ENCODE measurements at regions not wholly inside any gene's neighbourhood (a gene's known extent, or its start where the extent isn't known, plus 50 kb on each side); places are given as distances from the start of the nearest gene placed in this dataset.
"Not testable (repeated sequence)": the region's sequence is repeated elsewhere in the genome, so short reads cannot be mapped to it uniquely, and the experiment has no call there.

GRCh38 chr2:83908750-83909149 is 550.3 kb downstream of the SUCLG1 start:
- H3K4me3 ChIP-seq (ENCODE audit: low read depth, low read length): no peak overlapping the region
- TF ChIP-seq, protein P1, sequence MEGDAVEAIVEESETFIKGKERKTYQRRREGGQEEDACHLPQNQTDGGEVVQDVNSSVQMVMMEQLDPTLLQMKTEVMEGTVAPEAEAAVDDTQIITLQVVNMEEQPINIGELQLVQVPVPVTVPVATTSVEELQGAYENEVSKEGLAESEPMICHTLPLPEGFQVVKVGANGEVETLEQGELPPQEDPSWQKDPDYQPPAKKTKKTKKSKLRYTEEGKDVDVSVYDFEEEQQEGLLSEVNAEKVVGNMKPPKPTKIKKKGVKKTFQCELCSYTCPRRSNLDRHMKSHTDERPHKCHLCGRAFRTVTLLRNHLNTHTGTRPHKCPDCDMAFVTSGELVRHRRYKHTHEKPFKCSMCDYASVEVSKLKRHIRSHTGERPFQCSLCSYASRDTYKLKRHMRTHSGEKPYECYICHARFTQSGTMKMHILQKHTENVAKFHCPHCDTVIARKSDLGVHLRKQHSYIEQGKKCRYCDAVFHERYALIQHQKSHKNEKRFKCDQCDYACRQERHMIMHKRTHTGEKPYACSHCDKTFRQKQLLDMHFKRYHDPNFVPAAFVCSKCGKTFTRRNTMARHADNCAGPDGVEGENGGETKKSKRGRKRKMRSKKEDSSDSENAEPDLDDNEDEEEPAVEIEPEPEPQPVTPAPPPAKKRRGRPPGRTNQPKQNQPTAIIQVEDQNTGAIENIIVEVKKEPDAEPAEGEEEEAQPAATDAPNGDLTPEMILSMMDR (IDR thresholded peaks at IDR 0.05; ENCODE audit: low read depth, low read length): no peak

DNA sequence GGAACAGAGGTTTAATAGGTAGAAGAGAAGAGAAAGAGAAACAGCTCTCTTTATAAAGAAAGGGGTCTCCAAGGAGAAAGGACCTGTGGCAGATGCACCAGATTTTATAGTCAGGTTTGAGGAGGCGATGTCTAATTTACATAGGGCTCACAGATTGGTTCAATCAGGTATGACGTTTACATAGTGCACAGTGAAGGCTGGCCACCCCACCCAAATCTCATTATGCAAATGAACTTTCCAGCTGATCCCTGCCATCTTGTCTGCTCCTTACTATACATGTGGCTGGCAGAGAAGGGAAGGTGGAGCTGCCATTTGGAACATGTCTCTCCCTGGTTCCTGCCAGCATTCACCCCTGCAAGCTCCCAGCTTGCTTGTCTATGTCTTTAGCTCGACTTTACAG is 557.8 kb downstream of the SUCLG1 start:
- TF ChIP-seq, protein P1 (IDR thresholded peaks at IDR 0.05; ENCODE audit: low read depth, low read length): no peak
- no peak overlapping the region for H3K4me3 ChIP-seq (ENCODE audit: low read depth, low read length)

- TF ChIP-seq, protein P1 (IDR thresholded peaks at IDR 0.05; ENCODE audit: low read depth, low read length): no peak
- H3K4me3 ChIP-seq (ENCODE audit: low read depth, low read length): no peak overlapping the region
Measured at GRCh38 chr2:83900862-83901261, 558.2 kb downstream of the SUCLG1 start.

DNA sequence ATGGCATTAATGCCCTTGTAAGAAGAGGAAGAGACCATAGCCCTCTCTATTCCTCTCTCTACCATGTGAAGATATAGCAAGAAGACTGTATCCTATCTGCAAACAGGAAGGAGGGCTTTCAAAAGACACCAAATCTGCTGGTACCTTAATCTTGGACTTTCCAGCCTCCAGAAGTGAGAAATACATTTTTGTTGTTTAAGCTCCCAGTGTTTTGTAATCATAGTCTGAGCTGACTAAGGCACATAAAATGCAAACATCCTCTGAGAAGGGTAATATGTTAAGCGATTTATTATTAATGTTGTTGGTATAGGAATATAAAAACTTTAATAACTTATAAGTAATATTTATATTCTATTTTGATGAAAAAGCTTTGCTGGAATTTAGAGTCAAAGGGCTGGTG is 559.8 kb downstream of the SUCLG1 start:
- H3K4me3 ChIP-seq (ENCODE audit: low read depth, low read length): no peak overlapping the region
- TF ChIP-seq, protein P1 (IDR thresholded peaks at IDR 0.05; ENCODE audit: low read depth, low read length): no peak

DNA sequence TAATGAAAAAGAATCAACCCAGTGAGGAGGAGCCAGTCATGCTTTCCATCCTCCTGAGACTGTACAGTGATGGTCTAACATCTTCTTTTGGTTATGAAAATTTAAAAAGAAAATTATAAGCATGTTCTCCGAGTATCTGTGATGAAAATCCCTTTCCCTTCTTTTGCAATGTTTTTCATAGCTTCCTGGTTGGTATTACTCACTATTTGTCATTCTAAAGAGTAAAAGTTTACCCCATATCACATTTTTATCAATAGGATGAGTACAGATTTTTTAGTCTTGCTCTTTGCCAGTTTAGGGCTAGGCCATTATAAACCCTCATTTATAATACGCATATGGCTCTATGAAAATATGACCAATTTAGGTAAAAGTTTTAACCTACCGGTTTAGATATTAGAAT is 564.1 kb downstream of the SUCLG1 start:
- TF ChIP-seq, protein P1 (IDR thresholded peaks at IDR 0.05; ENCODE audit: low read depth, low read length): no peak

DNA sequence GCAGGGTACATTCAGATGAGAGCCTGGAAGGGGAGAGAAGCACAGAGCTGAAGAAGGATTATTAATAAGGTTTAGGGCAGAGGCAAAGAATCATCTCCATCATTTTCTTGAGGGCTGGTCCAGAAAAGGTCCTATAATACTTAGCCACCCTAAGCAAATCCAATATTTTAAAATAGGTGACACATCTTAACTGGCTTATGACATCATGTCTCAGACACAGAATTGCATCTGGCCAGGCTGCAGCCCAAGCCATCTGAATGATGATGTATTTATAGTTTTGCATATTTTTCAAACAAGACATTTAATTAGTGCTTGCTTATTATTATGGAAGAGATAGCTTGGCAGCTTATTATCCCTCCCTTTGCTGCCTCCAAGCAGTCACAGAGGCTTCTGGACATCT is 571.3 kb downstream of the SUCLG1 start:
- TF ChIP-seq, protein P1 (IDR thresholded peaks at IDR 0.05; ENCODE audit: low read depth, low read length): no peak
- H3K4me3 ChIP-seq (ENCODE audit: low read depth, low read length): no peak overlapping the region

More for the DNA sequence above, 564.1 kb downstream of the SUCLG1 start:
- no peak overlapping the region for H3K4me3 ChIP-seq (ENCODE audit: low read depth, low read length)

DNA sequence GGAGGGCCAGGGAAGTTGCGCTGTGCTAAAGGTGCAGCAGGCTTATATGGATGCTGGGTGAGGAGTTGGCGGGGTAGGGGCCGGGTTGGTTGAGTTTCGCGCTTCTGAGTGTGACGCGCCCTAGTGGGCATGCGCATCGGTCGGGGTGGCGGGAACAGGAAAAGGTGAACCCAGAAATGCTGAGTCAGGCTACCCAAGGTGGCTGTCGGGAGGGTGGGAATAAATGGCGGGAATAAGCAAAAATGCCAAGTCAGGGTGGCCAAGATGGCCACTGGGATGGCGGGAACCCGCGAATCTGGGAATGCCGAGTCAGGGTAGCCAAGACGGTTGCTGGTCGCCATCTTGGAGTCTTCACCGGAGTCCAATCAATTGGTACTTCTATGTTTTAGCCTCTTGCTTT is 580.0 kb downstream of the SUCLG1 start:
- no peak overlapping the region for H3K4me3 ChIP-seq (ENCODE audit: low read depth, low read length)
- TF ChIP-seq, protein P1 (IDR thresholded peaks at IDR 0.05; ENCODE audit: low read depth, low read length): no peak

DNA sequence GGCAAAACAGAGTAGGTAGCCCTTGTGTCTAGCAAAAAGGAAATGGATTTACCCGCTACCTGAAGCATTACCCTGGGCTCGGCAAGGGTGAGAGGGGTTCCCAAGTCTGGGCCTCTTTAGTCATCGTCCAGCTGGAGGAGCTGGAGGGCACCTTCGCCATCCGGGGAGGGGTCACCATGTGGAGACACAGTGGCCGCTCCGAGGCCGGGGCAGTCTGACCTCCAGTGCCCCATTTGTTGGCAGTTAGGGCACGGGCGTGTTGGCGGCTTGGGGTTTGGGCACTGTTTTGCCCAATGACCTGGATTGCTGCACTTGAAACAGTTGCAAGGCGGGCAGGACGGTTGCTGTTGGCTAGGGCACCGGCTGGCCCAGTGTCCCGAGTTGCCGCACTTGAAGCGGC is 581.8 kb downstream of the SUCLG1 start:
- not testable (repeated sequence) for H3K4me3 ChIP-seq (ENCODE audit: low read depth, low read length)
